Testis (tissue), 2 donors: ENCODE measurements at regions not wholly inside any gene's neighbourhood (a gene's known extent, or its start where the extent isn't known, plus 50 kb on each side); places are given as distances from the start of the nearest gene placed in this dataset.
"Not testable (repeated sequence)": the region's sequence is repeated elsewhere in the genome, so short reads cannot be mapped to it uniquely, and the experiment has no call there.

Experiments
- DNase-seq: peaks from one replicate; pipeline ENCODE4 v3.0.0-alpha.2; 2019
- H3K27ac ChIP-seq, 2 donors: fragments of 200-600 bp; sonication (generic); one replicate each; pipeline ENCODE4 v1.5.1; 2019
- H3K27me3 ChIP-seq: fragments of 200-600 bp; sonication (generic); one replicate; pipeline ENCODE4 v1.5.1; 2019
- H3K36me3 ChIP-seq: fragments of 200-600 bp; sonication (generic); one replicate; pipeline ENCODE4 v1.5.1; 2017; ENCODE audit warnings: low read depth; ENCODE audit errors: missing control alignments
- H3K4me1 ChIP-seq: fragments of 200-600 bp; sonication (generic); one replicate; pipeline ENCODE4 v1.5.1; 2019
- H3K4me3 ChIP-seq, 2 donors: fragments of 200-600 bp; sonication (generic); one replicate each; pipeline ENCODE4 v1.5.1; 2017 to 2019
- H3K9me3 ChIP-seq: fragments of 200-600 bp; sonication (generic); one replicate; pipeline ENCODE4 v1.5.1; 2017
- CTCF ChIP-seq, 3 experiments: fragments of 450-650 bp in 2 of 3; fragments of 200-600 bp in 1 of 3; sonication (generic) in 1 of 3; IDR thresholded peaks; one replicate each; pipeline ENCODE4 v1.5.1; 2016 to 2019; ENCODE audit warnings: antibody characterized with exemption in 3 of 3, mild to moderate bottlenecking in 2 of 3, moderate library complexity in 1 of 3
- POLR2A ChIP-seq: fragments of 450-650 bp; IDR thresholded peaks from one replicate; pipeline ENCODE4 v1.6.1; 2017; ENCODE audit warnings: antibody characterized with exemption, mild to moderate bottlenecking, moderate library complexity
- WGBS, 2 donors: methylation state at CpG; one replicate each; pipeline ENCODE4 v1.1.5; 2018; 5-methylcytosine and 5-hydroxymethylcytosine counted together
- intact Hi-C: fragments of 100-400 bp; cut with DNase I; formaldehyde crosslinking; loops from one replicate; pipeline ENCODE4 v1.15.1; 2023; ENCODE audit warnings: low total_unique reads

- no peak overlapping the region for H3K27ac ChIP-seq
- no peaks in the 10 kb centered on the region for H3K36me3 ChIP-seq
- H3K4me1 ChIP-seq, result no peaks in the 10 kb centered on the region
- no peaks in the 10 kb centered on the region for H3K9me3 ChIP-seq
- intact Hi-C loops, result no loop called here
- WGBS, 2 donors, result 86 to 96% methylated on average over 4 of the region's 4 CpGs
- no peaks in the 10 kb centered on the region for H3K27me3 ChIP-seq
- DNase-seq, result no peak
- no peak overlapping the region for H3K4me3 ChIP-seq
- TF ChIP-seq CTCF (IDR thresholded peaks at IDR 0.05), result no peak
- TF ChIP-seq POLR2A, result no peak
These were observed 215.9 kb downstream of the MEX3B start for GRCh38 chr15:81829918-81830317.

GRCh38 chr15:81828135-81828534, 217.7 kb downstream of the MEX3B start:
- Histone ChIP-seq H3K27me3 (no peaks in the 10 kb centered on the region), H3K4me1 (no peaks in the 10 kb centered on the region), H3K9me3 (no peaks in the 10 kb centered on the region), H3K4me3 (no peak overlapping the region), H3K36me3 (no peaks in the 10 kb centered on the region), H3K27ac (no peak overlapping the region)
- DNase-seq, result no peak
- intact Hi-C loops, result no loop called here
- TF ChIP-seq POLR2A (no peak), CTCF (IDR thresholded peaks at IDR 0.05) (no peak)

DNA sequence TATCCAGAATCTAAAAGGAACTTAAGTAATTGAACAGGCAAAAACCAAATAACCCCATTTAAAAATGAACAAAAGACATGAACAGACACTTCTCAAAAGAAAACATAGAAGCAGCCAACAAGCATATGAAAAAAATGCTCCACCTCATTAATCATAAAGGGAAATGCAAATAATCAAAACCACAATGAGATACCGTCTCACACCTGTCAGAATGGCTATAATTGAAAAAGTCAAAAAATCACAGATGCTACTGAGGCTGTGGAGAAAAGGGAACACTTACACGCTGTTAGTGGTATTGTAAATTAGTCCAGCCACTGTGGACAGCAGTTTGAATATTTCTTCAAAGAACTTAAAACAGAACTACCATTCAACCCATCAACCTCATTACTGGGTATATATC, 220.7 kb downstream of the MEX3B start:
- Histone ChIP-seq H3K9me3 (no peaks in the 10 kb centered on the region), H3K27ac (no peak overlapping the region), H3K36me3 (no peaks in the 10 kb centered on the region), H3K4me3 (no peak overlapping the region), H3K4me1 (no peaks in the 10 kb centered on the region), H3K27me3 (no peaks in the 10 kb centered on the region)
- intact Hi-C loops, result no loop called here
- DNase-seq, result no peak
- TF ChIP-seq POLR2A (no peak), CTCF (IDR thresholded peaks at IDR 0.05) (no peak)
- WGBS, 2 donors, result 84 to 94% methylated on average over 2 of the region's 2 CpGs

- H3K27me3 ChIP-seq, H3K4me3 ChIP-seq, H3K36me3 ChIP-seq, H3K27ac ChIP-seq, H3K4me1 ChIP-seq, DNase-seq, H3K9me3 ChIP-seq, intact Hi-C loops: not testable (repeated sequence)
- whole genome bisulfite sequencing, 2 donors, result 88 to 100% methylated on average over 1 of the region's 1 CpG
These were observed 223.2 kb downstream of the MEX3B start for GRCh38 chr15:81822587-81822986.

- Histone ChIP-seq H3K36me3 (no peaks in the 10 kb centered on the region), H3K27ac (no peak overlapping the region), H3K4me3 (no peak overlapping the region), H3K4me1 (no peaks in the 10 kb centered on the region), H3K9me3 (no peaks in the 10 kb centered on the region), H3K27me3 (no peaks in the 10 kb centered on the region)
- intact Hi-C loops, result no loop called here
- TF ChIP-seq CTCF (IDR thresholded peaks at IDR 0.05) (no peak), POLR2A (no peak)
- 79 to 94% methylated on average over 5 of the region's 5 CpGs for WGBS, 2 donors
- no peak for DNase-seq
These were observed 225.7 kb downstream of the MEX3B start for GRCh38 chr15:81819924-81820635.
